HG03342 (cell line): ENCODE measurements at regions not wholly inside any gene's neighbourhood (a gene's known extent, or its start where the extent isn't known, plus 50 kb on each side); places are given as distances from the start of the nearest gene placed in this dataset.
"Not testable (repeated sequence)": the region's sequence is repeated elsewhere in the genome, so short reads cannot be mapped to it uniquely, and the experiment has no call there.

Experiments
- ATAC-seq: cut with Tn5 transposase; IDR thresholded peaks from one replicate; pipeline ENCODE4 v1.9.1; 2021; ENCODE audit warnings: mild to moderate bottlenecking, moderate library complexity; ENCODE audit not compliant: unreplicated experiment

- no peak for ATAC-seq
Observed at GRCh38 chr17:14744761-14745473, 444.0 kb downstream of the HS3ST3B1 start.

- no peak for ATAC-seq
Observed at GRCh38 chr17:14741491-14741890, 440.6 kb downstream of the HS3ST3B1 start.

GRCh38 chr17:14739656-14740431 lies 439.0 kb downstream of the HS3ST3B1 start:
- ATAC-seq, result no peak

- ATAC-seq, result no peak
Observed at GRCh38 chr17:14738652-14738988, 437.7 kb downstream of the HS3ST3B1 start.

- peak; percentile 81 for ATAC-seq
Observed at GRCh38 chr17:14737984-14738651, 437.2 kb downstream of the HS3ST3B1 start.

- no peak for ATAC-seq
Observed at GRCh38 chr17:14736631-14737030, 435.8 kb downstream of the HS3ST3B1 start.

- ATAC-seq, result no peak
Observed at GRCh38 chr17:14733376-14733775, 432.5 kb downstream of the HS3ST3B1 start.

- no peak for ATAC-seq
Observed at GRCh38 chr17:14732211-14732610, 431.3 kb downstream of the HS3ST3B1 start.

- ATAC-seq, result no peak
Observed at GRCh38 chr17:14731591-14731990, 430.7 kb downstream of the HS3ST3B1 start.

- ATAC-seq, result no peak
Observed at GRCh38 chr17:14730821-14731220, 429.9 kb downstream of the HS3ST3B1 start.

GRCh38 chr17:14725729-14726128 lies 424.8 kb downstream of the HS3ST3B1 start:
- no peak for ATAC-seq

- no peak for ATAC-seq
Observed at GRCh38 chr17:14724770-14725169, 423.9 kb downstream of the HS3ST3B1 start.

- not testable (repeated sequence) for ATAC-seq
Observed at GRCh38 chr17:14723349-14723748, 422.5 kb downstream of the HS3ST3B1 start.

GRCh38 chr17:14719942-14720341 lies 419.1 kb downstream of the HS3ST3B1 start:
- no peak for ATAC-seq

GRCh38 chr17:14717859-14718258 lies 417.0 kb downstream of the HS3ST3B1 start:
- ATAC-seq, result no peak

GRCh38 chr17:14715561-14715960 lies 414.7 kb downstream of the HS3ST3B1 start:
- ATAC-seq, result no peak

GRCh38 chr17:14712611-14713021 lies 411.7 kb downstream of the HS3ST3B1 start:
- ATAC-seq, result no peak

- no peak for ATAC-seq
Observed at GRCh38 chr17:14704121-14704520, 403.2 kb downstream of the HS3ST3B1 start.

- no peak for ATAC-seq
Observed at GRCh38 chr17:14701886-14702285, 401.0 kb downstream of the HS3ST3B1 start.

GRCh38 chr17:14699574-14700185 lies 398.8 kb downstream of the HS3ST3B1 start:
- no peak for ATAC-seq

GRCh38 chr17:14693382-14693781 lies 392.5 kb downstream of the HS3ST3B1 start:
- ATAC-seq, result no peak
